Hematopoietic multipotent progenitor cell treated with erythropoietin and hydrocortisone succinate and interleukin-3 and kit ligand, for 4 days (in vitro differentiated cells): ENCODE measurements at regions not wholly inside any gene's neighbourhood (a gene's known extent, or its start where the extent isn't known, plus 50 kb on each side); places are given as distances from the start of the nearest gene placed in this dataset.
A peak's percentile ranks its signal among the peaks of the same experiment; 100 is the strongest.
"Not testable (repeated sequence)": the region's sequence is repeated elsewhere in the genome, so short reads cannot be mapped to it uniquely, and the experiment has no call there.

ENCODE experiments used
- DNase-seq: peaks from one replicate; pipeline ENCODE4 v3.0.0-alpha.2; 2015

DNA sequence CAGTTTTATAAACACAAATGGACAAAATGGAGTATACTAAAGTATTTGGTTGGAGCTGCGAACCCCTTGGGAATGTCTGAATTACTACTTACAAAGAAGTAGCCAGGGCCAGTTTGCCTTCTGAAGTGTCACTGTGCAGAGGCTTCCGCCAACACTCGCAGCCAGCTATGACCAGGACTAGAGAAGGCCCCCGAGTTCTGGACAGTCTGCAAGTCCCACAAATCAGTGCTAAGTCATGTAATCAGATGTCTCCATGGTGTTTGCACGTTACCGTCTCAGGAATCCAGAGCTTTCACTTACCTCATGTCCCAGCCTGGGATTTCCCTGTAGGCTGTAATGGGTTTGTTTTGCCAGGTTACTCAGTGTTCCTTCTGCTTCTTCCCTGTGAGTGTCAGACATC lies 106.6 kb upstream of the SPAG17 start:
- no peak for DNase-seq

DNA sequence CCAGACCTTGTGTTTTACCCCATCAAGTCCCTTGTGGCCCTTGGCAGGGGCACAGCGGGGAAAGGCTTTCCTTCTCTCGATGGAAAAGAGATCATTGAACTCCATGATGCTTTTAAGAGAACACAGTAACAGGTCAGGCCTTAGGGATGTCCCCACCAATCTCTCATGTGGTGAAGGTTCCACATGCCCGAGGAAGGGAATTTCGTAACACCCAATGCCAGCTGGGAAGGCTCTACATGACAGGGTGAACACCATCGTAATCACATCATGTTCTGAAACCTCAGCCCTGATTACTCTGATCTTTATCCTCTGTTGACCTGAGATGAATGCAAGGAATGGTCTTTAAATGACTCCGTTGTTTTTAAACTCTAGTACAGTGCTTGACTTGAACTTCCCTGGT lies 105.5 kb upstream of the SPAG17 start:
- no peak for DNase-seq

DNA sequence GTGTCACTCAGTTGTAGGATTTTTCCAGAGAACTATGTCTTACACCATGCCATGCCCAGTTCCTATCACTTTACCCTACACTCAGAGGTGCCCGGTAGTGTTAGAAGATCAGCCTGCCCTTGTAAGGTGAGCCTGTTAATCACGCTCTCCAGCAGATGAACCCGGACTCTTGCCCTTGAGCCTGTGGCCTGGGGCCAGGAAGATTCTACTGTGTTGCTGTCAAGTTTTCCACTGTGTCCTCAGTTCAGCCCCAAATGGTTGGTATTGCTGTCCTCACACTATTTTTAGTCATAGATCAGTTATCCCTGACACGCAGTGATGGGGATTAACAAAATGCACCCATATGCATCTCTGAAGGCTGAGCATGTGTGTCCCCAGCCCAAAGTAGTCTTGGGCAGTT lies 105.0 kb upstream of the SPAG17 start:
- DNase-seq: no peak

DNA sequence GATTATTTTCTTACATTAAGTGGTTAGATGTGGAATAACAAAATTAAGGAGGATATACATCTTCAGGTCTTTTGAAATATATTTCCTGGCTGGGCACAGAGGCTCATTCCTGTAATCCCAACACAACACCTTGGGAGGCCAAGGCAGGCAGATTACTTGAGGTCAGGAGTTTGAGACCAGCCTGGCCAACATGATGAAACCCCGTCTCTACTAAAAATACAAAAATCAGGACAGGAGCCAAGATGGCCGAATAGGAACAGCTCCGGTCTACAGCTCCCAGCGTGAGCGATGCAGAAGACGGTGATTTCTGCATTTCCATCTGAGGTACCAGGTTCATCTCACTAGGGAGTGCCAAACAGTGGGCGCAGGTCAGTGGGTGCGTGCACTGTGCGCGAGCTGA lies 95.6 kb upstream of the SPAG17 start:
- not testable (repeated sequence) for DNase-seq

DNA sequence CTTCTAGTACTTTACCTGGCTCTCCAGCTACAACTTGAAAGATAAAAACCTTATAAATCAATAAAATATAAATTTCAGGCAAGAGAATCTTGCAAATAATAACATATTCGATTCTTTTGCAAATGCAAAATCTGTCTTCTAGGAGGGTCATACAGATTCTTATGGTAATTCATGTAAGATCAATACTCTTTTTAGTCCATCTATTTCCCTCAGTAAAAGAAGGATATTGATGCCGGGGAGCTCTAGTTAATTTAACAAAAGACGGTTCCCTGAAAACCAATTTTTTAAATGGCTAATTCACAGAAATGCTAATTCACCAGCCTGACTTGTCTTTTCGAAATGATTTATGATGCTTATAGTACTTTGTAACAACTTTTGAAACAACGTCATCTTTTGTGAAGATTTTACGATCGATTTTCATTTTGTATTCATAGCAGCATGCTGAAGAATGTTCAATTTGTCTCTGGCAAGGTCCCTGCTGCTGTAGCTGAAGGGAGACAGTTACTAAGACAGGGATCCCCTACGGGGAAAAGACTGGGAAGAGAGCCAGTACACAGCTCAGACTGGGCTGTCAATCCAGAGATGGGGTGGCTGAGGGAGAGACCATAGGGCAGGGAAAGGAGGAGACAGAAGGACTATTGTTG lies 90.6 kb upstream of the SPAG17 start:
- DNase-seq: no peak

DNA sequence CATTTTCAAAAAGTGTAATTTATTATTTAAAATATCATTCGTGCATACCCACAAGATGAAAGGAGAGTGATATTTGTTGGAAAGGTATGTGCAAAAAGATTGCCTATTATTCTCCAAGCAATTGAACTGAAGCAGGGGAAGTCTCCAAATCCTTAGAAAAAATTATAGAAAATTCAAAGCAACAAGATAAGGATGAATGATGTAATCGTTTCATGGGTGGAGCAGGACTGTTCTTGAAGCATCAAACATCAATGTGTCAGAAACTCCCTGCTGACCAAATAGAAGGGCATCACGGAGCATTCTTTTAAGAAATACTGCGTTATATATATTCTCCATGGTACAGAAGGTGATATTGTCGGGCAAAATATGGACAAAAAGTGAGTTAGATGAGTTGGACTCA lies 87.9 kb upstream of the SPAG17 start:
- no peak for DNase-seq

DNA sequence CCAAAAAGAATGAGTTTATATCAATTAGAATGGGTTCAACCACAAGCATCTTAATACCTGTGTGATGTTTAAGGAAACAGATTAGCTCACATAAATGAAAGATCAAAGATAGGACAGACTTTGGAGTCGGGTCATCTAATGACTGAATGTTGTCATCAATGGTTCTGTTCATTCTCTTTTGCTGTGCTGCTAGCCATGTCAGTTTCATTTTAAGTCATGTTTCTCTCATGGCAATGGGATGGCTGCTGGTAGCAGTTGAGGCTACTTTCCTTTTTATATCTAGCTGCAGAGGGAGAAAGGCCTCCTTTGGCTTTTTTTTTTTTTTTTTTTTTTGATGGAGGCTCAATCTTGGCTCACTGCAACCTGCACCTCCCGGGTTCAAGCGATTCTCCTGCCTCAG lies 86.9 kb upstream of the SPAG17 start:
- no peak for DNase-seq

DNA sequence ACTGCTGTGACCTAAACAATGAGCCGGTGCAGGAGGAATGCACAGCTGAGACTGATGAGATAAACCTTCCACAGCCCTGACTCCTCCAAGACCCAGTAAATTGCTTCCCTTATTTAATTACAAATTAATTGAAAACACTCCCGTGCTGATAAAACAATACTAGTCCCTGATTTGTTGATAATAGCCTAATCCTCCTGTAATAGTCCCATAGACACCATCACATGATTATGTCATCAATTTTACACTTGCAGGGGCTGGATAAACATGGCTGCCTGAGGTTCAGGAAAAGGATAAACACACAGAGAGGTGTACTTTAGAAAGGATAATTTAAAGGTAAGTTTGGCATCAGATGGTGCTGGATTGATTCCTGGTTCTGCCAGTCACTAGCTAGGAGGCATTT lies 84.6 kb upstream of the SPAG17 start:
- no peak for DNase-seq

DNA sequence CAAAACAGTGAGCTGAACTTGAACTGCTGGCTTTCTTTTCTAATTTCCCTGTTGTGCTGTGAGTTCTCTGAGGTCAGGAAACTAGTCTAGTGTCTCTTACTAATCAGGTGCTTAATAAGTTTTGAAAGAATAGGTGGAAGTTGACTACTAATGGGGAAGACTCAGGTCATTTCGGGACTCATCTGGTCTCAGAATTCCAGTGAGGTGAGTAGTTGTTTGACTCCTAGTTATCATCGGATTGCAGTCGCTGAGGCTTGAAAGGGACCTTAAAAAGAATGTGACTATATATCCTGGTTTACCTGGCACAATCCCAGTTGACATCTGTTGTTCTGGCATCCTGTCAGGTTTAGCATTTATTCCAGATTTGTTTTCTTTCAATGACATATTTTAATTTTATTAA lies 81.4 kb upstream of the SPAG17 start:
- DNase-seq: no peak

DNA sequence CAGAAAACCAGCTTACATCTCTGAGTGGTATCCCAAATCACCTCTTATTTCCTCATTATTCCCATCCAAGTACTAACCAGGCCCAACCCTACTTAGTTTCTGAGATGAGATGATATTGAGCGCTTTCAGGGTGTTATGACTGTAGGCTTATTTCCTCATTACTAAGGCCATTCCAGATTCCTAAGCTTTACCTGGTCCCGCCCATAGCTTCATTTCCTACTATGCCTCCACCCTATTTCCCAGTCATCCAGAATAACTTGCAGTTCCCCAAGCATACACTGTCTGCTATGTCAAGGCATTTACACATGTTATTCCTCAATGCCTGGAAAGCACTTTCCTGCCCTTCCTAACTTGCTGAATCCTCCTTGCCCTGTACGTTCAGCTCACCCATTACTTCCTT lies 79.3 kb upstream of the SPAG17 start:
- no peak for DNase-seq

DNA sequence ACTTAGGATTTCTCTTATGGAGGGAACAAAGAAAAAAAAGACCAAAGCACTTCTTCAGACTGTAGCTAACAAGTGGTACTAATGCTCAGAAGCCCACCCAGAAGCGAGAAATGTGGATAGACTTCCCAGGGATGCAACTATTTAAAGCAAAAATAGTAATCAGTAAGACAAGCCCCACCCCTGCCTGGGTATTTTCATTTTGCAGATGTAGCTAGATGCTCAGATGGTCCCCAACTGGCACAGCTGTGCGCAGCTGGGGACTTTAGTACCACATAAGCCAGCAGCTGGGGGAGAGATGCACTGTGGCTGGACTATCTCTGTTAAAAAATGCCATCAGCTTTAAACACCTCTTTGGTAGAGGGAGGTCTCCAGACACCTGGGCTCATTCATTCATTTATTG lies 77.8 kb upstream of the SPAG17 start:
- no peak for DNase-seq

DNA sequence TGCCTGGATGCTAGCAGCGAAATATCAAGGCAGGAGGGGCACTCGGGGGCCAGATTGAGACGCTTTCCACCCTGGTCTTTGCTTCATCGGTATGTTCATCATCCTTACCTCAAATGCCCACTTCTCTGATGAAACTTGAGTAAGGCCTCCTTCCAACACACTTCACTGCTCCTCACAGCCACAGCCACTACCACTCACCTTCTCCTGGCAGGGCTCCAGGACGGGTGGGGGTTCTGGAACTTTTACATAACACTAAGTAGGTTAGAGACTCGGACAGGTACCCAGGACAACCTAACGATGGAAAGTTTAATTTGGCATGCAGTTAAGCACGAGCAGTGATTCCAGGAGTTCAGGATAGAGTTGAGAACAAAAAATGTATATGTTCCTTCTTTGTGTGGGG lies 73.9 kb upstream of the SPAG17 start:
- no peak for DNase-seq

DNA sequence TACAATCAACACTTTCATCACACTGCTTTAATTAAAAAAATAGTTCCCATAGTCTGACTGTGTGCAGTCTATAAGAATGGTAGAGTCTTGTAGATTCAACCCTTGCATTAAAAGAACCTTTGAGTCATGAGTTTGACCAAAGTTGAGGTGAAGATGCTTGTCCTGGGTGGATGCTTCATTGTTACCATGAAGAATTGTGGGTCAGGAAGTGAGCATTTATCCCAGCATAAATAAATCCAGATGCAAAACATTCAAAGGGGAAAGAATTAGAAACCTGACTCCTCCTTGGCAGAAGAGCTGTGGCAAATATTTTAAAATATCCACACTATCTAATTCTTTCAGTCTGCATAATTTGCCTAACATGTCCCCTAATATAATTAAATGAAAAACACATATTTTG lies 72.9 kb upstream of the SPAG17 start:
- no peak for DNase-seq

DNA sequence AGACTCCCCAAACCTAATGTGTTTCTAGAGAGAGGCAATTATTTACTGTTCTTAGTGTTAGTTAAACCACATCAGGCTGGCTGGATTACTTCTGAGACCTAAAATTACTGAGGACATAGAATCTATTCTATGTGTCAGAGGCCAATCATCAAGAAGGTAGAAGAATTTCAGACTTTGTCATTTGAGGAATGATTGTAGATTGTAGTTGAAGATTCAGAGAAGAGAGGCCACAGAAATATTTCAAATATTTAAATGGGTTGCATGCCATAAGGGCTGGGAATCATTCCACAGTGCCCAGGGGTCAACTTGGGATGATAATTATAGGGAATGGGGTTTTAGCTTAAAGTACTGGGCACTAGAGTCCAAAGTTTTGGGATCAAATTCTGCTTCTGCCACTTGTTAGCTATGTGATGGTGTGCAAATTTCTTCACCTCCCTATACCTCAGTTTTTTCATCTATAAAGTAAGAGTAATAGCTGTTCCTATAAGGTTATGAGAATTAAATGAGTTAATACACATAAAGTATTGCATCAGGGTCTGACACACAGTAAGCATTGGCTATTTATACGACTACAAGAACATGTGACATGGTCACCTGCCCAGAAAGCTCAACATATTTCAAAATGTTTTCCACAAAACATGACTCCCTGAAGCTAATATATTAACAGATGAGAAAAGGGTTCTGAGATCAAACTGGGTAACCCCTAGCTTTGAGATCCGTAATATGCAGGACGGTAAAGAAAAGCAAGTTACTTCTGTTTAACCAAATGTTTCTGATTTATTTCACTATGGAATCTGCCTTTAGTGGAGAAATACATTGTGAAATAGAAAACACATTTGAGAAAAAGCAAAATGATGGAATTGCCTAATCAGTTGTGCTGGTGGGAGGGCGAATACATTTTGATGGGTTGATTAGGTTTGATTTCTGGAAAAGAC lies 69.7 kb upstream of the SPAG17 start:
- DNase-seq: no peak

DNA sequence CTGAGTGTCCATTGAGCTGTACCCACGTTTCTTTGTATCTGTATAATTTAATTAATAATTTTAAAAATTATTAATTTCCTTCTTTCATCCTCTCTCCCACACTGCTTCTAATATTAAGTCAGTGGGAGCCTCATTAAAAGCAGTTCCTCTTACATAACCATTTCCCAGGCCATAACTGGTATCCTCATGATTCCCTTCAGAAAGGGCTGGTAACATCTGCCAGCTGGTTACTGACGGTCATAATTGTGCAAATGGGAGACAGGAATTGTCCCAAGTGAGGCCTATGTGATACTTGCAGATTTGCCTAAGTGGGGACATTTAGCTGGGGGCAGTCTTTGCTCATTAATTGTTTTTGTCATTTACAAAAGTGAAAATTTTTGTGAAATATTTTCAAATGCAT lies 69.0 kb upstream of the SPAG17 start:
- no peak for DNase-seq

DNA sequence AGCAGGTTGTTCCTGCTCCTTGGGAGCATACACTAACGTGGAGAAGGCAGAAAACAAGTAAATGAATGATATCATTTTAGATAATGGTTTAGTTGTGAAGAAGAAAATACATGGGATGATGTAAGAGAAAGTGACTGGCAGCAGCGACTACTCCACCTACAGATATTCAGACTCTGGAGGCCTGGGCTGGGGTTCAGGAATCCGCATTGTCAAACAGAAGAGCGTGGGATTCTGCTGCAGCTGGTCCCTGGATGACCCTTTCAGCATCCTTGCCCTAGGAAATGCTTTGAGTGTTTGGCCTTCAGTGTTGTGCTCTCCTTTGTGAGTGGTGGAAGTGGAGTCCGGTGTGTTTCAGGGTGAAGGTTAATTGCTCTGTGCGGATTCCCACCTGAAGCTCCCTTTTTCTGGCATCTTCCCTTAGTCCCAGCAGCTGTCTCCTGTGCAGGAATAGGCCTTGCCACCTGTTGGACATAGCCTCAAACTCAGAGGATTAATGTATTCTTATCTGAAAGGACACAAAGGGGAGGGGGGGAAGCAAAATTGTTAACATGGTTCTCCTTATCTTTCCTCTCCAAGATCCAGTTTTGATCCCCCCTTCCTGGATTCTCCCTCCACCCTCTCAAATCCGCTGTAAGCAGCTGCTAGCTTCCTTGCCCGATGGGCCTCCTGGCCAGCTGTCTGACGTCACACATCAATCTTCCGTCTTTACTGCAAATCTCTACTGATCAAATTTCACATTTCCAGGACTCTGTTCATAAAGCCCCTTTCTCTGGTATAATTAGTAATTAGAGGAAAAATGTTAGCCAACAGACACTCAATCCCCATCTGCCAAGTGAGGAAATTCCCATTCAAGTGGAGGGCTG lies 68.3 kb upstream of the SPAG17 start:
- no peak for DNase-seq

DNA sequence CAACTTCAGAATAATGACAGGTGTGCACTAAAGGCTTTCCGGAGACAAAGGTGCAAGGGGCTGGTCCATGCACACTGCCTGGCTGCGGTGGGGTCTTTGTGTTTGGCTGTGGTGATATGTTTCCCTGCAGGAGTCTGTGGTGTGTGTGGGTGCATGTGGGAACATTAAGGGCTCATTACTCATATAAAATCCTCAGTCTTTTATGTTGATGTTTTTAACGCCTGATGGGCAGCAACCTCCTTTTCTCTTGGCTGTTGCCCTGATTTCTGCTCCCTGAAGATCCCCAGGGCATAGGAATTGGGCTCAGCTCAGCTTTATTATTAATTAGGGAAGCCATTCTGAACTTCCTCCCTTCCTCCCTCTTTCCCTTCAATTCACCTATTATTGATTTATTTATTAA lies 67.6 kb upstream of the SPAG17 start:
- DNase-seq: no peak

DNA sequence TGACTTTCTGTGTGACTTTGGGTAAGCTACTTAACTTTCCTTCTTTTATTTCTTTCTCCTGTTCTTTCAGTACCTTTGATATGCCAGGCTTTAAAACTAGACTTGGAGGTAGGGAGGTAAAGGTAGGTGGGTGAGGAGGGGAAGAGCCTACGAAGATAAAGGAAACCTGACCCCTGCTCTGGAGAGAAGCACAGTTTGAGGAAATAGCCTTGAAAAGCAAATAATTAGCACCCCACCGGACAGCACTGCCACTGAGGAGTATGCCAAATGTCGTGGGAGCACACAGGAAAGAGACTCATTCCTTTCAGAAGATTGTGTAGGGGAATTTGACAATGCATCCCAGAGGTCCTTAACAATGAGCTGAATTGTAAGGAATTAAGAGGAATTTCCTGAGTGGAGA lies 65.2 kb upstream of the SPAG17 start:
- no peak for DNase-seq

DNA sequence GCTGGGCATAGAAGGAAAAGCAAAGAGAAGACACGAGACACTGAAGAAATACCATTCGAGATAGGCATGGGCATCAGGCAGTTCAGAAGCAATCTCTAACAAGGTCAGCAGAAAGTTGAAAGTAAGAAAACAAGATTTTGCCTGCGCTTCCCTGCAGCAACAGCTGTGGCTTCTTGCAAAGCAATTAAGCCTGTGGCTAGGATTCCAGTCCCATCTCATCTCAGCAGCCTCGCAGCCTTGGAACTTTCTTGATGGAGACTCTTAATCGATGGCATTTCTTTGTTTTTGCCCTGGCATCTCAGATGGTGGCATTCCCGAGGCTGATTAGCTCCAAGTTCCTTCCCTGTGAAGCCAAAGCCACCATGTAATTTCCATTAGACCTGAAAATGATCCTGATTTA lies 64.6 kb upstream of the SPAG17 start:
- no peak for DNase-seq

DNA sequence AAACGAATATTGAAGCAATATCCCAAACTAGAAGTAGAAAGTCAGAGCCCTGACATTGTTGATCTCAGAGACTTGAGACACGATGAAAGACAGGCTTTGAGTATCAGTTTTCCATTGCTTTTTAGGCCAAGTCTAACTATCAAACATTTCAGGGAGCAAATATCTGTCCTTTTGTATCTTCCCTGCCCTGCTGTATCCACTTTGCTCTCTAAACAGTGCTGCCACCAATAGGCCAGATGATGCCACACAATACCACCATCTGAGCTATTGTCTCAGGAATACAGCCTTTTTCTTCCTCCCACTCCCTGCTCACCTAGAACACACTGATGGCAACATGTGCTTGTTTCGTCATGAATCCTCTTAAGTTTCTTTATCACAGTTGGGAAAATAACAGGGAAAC lies 62.6 kb upstream of the SPAG17 start:
- peak; percentile 26 for DNase-seq

DNA sequence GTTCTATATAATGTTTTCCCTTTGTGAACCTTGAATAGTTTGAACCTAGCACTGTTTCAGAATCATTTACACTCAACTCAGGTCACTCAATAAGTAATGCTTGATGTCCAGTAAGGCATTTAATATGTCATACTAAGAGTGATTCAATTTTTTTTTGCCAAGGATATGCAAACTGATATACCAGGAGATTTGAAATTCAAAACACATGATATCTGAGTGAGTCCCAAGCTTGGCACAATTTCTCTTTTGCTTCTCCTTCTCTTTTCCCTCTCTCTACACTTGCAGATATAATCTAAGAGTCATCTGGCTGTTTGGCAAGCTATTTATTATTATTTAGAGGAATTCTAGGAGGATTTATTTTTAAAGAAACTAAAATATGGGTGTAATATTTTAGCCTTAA lies 61.6 kb upstream of the SPAG17 start:
- no peak for DNase-seq

DNA sequence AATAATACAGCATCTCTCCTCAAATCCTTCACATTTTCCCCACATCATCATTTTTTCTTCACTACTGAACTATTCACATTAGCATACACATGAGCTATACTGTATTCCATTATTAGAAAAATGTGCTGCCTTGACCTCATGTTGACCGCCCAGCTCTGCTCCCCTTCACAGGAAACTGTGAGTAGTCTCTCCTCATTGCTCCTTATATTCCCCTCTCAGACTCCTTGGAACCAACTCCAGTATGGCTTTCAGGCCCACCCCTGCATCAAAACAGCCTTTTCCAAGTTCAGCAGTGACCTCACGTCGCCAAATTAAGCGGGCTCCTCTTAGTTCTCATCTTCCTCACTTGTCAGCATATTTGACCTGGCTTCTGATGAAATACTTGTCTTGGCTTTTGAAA lies 59.2 kb upstream of the SPAG17 start:
- no peak for DNase-seq

DNA sequence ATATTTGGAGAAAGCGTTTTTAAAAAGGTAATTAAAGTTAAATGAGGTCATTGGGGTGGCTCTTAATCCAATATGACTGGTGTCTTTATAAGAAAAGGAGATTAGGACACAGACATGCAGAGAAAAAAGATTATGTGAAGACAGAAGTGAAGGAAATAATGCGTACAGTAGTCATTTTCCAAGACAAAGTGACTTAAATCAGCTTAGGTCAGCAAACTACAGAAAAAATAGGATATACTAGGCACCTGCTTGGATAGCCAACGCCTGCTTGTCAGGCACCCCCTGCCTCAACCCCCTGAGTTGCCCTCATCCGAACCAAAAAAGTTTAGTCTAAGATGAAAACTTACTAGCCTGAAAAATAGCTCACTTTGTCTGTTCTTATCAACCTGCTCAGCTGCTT lies 58.2 kb upstream of the SPAG17 start:
- DNase-seq: no peak
